ENCODE measurements at regions not wholly inside any gene's neighbourhood (a gene's known extent, or its start where the extent isn't known, plus 50 kb on each side); places are given as distances from the start of the nearest gene placed in this dataset.

- no peak overlapping the region for H3K4me3 ChIP-seq (ENCODE audit: low read depth, low read length)
- TF ChIP-seq CTCF (IDR thresholded peaks at IDR 0.05; ENCODE audit: control insufficient read depth, extremely low read depth, insufficient read depth), result no peak
- no peak for DNase-seq (ENCODE audit: low read depth)
These were observed 287.3 kb downstream of the CMPK2 start for GRCh38 chr2:6578416-6578815.

- DNase-seq (ENCODE audit: low read depth), result no peak
- no peak overlapping the region for H3K4me3 ChIP-seq (ENCODE audit: low read depth, low read length)
- no peak for TF ChIP-seq CTCF (IDR thresholded peaks at IDR 0.05; ENCODE audit: control insufficient read depth, extremely low read depth, insufficient read depth)
These were observed 286.4 kb downstream of the CMPK2 start for GRCh38 chr2:6579281-6579680.

- no peak for DNase-seq (ENCODE audit: low read depth)
- no peak overlapping the region for H3K4me3 ChIP-seq (ENCODE audit: low read depth, low read length)
- TF ChIP-seq CTCF (IDR thresholded peaks at IDR 0.05; ENCODE audit: control insufficient read depth, extremely low read depth, insufficient read depth), result no peak
These were observed 284.7 kb downstream of the CMPK2 start for GRCh38 chr2:6580982-6581381.

DNA sequence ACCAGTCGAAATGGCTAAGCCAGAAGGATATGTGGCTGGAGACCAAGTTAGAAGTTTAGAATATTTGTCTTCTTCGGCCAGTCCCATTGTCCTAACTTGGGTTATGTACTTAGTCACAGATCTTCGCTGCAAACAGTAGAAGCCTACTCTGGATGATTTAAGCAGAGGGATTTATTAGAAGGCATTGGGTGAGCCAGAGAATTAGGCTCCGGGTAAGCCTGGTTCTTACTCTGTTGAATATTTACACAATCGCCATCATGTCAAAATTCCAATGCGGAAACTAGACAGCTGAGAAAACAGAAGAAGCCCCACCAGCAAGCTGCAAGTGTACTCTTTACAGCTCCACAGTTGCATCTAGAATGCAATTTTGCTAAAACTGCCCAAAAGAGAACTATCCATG is 276.6 kb downstream of the CMPK2 start:
- DNase-seq (ENCODE audit: low read depth), result no peak
- no peak overlapping the region for H3K4me3 ChIP-seq (ENCODE audit: low read depth, low read length)
- TF ChIP-seq CTCF (IDR thresholded peaks at IDR 0.05; ENCODE audit: control insufficient read depth, extremely low read depth, insufficient read depth), result no peak

GRCh38 chr2:6590442-6590841 is 275.3 kb downstream of the CMPK2 start:
- DNase-seq (ENCODE audit: low read depth), result no peak
- no peak for TF ChIP-seq CTCF (IDR thresholded peaks at IDR 0.05; ENCODE audit: control insufficient read depth, extremely low read depth, insufficient read depth)
- H3K4me3 ChIP-seq (ENCODE audit: low read depth, low read length), result no peak overlapping the region

GRCh38 chr2:6602471-6602870 is 263.2 kb downstream of the CMPK2 start:
- no peak overlapping the region for H3K4me3 ChIP-seq (ENCODE audit: low read depth, low read length)
- no peak for TF ChIP-seq CTCF (IDR thresholded peaks at IDR 0.05; ENCODE audit: control insufficient read depth, extremely low read depth, insufficient read depth)
- DNase-seq (ENCODE audit: low read depth), result no peak

GRCh38 chr2:6605836-6606505 is 259.7 kb downstream of the CMPK2 start:
- no peak for DNase-seq (ENCODE audit: low read depth)
- TF ChIP-seq CTCF (IDR thresholded peaks at IDR 0.05; ENCODE audit: control insufficient read depth, extremely low read depth, insufficient read depth), result no peak
- H3K4me3 ChIP-seq (ENCODE audit: low read depth, low read length), result no peak overlapping the region
